GM19455 (cell line): ENCODE measurements at regions not wholly inside any gene's neighbourhood (a gene's known extent, or its start where the extent isn't known, plus 50 kb on each side); places are given as distances from the start of the nearest gene placed in this dataset.
"Not testable (repeated sequence)": the region's sequence is repeated elsewhere in the genome, so short reads cannot be mapped to it uniquely, and the experiment has no call there.

Source experiments
- ATAC-seq: cut with Tn5 transposase; IDR thresholded peaks from one replicate; pipeline ENCODE4 v1.9.1; 2021; ENCODE audit not compliant: unreplicated experiment

- not testable (repeated sequence) for ATAC-seq
These were observed 66.5 kb upstream of the IKBKE start for GRCh38 chr1:206403612-206404307.

GRCh38 chr1:206404309-206405027 lies 65.8 kb upstream of the IKBKE start:
- ATAC-seq, result not testable (repeated sequence)

GRCh38 chr1:206405282-206405681 lies 65.0 kb upstream of the IKBKE start:
- ATAC-seq, result not testable (repeated sequence)

GRCh38 chr1:206408371-206409288 lies 61.6 kb upstream of the IKBKE start:
- not testable (repeated sequence) for ATAC-seq

- ATAC-seq, result no peak
These were observed 59.0 kb upstream of the IKBKE start for GRCh38 chr1:206411321-206411720.

GRCh38 chr1:206415942-206416341 lies 54.3 kb upstream of the IKBKE start:
- ATAC-seq, result no peak

GRCh38 chr1:206417774-206418614 lies 52.3 kb upstream of the IKBKE start:
- no peak for ATAC-seq

- ATAC-seq, result no peak
These were observed 51.0 kb upstream of the IKBKE start for GRCh38 chr1:206419250-206419649.

GRCh38 chr1:206419783-206420182 lies 50.5 kb upstream of the IKBKE start:
- no peak for ATAC-seq

GRCh38 chr1:206420471-206420870 lies 49.8 kb upstream of the IKBKE start:
- no peak for ATAC-seq
